ENCODE measurements at regions not wholly inside any gene's neighbourhood (a gene's known extent, or its start where the extent isn't known, plus 50 kb on each side); places are given as distances from the start of the nearest gene placed in this dataset.
"Not testable (repeated sequence)": the region's sequence is repeated elsewhere in the genome, so short reads cannot be mapped to it uniquely, and the experiment has no call there.

DNA sequence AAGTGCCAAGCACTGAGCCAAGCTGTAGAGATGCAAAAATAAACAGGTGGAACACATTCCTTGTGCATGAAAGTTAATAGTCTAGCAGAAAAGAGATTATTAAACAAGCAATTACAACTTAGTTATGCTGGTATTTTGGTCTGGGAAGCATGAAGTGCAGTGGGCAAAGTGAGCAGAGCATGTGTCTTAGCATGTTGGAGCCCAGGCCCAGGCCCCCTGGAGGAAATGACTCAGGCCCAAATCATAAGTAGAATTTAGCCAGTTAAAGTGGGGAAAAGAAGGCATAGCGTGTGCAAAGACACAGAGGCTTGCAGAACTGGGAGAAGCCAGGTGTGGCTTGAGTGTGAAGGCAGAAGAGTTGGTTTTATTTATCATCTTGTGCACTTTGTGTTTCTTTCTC lies 163.8 kb upstream of the ATP11B start:
- DNase-seq (ENCODE audit: low spot score) = no peak

DNA sequence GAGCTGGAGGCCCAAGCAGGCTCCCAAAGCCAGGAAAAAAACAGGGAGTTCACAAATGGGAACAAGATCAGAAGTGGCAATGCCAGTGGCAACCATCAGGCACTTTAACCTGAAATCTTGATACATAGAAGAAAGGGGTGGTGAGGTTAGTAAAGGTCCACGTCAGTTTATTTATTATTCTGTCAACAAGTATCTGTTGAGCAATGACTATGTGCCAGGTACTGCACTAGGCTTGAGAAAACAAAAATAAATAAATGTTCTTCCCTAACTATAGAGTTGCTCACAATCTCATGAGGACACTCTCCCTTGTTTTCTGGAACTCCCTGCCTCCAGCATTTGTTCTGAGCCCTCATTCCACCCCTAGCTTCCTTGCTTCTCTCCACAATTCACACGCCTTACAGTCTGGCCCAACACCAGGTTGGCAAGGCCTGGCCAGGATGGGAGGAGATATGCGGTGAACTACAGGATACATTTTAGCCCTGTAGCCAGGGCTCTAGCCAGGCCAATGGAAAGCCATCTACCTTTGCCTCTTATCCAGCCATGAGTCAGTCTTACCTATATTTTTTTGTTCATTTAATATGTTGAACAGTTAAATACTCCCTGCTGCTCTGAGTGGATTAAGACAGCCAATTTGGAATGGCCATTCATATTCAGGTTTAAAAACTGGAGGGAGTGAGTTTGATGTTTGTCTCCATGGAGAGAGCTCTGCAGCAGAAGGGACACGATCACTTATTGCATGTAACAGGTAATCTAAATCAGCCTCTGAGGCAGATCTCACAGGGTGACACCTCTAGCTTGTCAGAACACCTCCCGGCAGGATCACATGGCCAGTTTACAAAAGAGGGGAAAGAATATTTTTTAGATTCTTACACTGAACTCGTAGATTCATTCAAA lies 161.9 kb upstream of the ATP11B start:
- DNase-seq (ENCODE audit: low spot score) = no peak

GRCh38 chr3:182632077-182632393 lies 161.3 kb upstream of the ATP11B start:
- no peak for DNase-seq (ENCODE audit: low spot score)

GRCh38 chr3:182633186-182633585 lies 160.1 kb upstream of the ATP11B start:
- no peak for DNase-seq (ENCODE audit: low spot score)

GRCh38 chr3:182636646-182637045 lies 156.7 kb upstream of the ATP11B start:
- no peak for DNase-seq (ENCODE audit: low spot score)

DNA sequence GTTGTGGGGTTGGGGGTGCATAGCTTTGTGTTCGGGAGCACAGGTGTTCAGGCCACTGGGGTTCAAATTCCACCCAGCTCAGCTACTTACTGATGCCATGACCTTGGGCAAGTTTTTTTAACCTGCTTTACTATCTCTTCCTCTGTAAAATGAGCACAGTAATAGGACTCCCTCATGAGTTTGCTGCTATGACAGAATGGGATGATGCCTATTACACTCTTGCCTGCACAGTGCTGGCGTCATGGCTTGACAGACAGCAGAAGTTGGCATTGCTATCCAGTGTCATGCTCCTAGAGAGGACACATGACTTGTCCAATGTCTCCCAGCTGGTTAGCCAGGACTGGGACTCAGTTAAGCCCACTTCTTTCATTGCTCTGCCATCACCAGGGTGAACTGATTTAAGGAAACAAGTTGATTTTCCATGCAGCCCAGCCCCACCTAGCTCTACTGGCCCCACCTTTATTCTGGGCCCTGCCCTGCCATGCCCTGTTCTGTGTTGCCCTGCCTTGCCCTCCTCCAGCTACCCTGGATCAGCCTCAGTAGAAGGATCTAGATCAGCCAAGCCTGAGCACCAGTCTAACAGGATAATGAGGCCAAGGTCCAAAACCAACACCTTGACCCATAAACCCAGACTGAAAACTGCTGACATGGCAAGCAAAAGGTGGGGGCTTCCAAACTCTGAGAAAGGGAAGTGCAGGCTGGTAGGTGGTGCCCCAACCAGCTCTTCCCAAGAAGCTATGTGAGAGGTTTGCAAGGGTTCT lies 155.8 kb upstream of the ATP11B start:
- DNase-seq (ENCODE audit: low spot score) = no peak

- no peak for DNase-seq (ENCODE audit: low spot score)
Measured at GRCh38 chr3:182644013-182644412, 149.3 kb upstream of the ATP11B start.

GRCh38 chr3:182644790-182645433 lies 148.4 kb upstream of the ATP11B start:
- peak; percentile 22 for DNase-seq (ENCODE audit: low spot score)

DNA sequence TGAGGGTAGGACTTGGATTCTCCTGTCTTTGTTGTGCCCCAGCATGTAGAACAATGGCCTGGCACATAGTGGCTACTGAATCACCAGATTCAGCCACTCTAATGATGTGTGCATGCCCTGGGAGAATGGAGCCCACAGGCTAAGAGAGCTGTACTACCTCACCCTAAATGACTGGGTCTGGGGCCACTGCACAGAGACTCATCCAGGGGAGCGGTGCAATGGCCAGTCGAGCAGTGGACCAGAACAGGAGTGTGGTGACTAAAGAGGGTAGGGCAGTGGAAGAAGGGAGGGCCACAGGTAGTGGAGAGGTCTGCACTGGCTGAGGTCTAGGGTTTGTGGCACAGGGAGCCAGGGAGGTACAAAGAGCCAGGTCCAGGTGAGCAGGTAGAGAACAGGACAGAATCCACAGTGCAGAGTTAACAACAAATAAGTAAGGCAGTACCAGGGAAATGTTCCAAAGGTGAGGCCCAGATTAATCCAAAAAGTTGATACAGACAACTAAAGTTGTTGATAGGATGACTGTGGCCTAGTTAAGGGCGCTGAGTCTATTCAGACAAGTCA lies 142.7 kb upstream of the ATP11B start:
- DNase-seq (ENCODE audit: low spot score) = no peak

DNA sequence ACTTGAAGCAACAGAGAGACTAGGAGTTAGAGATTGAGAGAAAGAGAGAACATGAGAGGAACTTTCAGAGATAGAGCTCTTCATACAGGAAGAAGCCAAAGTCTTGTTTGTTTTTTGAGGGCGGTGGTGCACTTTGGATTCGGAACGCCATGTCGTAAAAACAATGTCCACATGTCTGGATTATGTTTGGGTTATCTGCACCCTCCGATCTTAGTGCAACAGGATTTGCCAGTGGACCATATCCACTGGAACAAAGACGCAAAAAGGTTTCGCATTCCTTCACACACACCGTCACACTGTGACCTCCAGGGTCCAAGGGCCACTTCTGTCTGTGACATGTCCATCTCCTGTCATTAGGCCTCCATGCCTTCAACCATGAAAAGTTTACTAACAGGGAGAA lies 141.8 kb upstream of the ATP11B start:
- DNase-seq (ENCODE audit: low spot score) = no peak

- DNase-seq (ENCODE audit: low spot score) = not testable (repeated sequence)
Measured at GRCh38 chr3:182653065-182653464, 140.2 kb upstream of the ATP11B start.

DNA sequence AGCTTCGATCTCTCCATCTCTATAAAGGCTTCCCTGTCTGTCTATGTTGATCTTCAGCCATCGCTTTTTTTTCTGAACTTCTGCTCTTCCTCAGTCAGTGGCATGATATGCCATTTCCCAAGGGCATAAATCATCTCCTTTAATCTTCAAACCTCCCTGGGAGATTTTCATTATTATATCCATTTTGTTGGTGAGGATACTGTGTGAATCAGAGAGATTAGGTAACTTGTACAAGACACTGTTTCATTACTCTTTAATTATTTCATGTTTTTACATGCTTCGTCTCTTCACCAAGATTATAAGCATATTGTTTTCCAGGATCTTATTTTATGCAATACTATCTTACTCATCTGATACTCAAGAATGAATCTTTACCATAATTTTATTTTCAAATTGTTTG lies 124.8 kb upstream of the ATP11B start:
- no peak for DNase-seq (ENCODE audit: low spot score)

- DNase-seq (ENCODE audit: low spot score) = no peak
Measured at GRCh38 chr3:182668974-182669373, 124.3 kb upstream of the ATP11B start.

DNA sequence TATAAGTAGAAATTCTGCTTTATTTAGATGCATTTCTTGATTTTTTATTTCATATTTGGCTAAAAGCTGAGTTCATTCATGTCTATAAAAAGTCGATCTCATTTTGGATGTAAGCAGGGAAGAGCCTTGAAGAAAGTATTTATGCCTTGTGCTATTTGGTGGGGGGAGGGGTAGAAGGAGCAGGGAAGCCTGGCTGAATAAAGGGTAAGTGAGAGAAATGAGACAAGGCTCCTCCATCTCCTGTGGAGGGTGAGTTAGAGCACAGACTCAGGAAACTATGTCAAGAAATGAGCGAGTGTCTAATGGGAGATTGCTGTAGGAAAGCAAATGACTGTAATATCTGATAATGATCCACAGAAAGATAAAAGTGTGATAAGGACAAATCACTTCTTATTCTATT lies 121.8 kb upstream of the ATP11B start:
- no peak for DNase-seq (ENCODE audit: low spot score)

DNA sequence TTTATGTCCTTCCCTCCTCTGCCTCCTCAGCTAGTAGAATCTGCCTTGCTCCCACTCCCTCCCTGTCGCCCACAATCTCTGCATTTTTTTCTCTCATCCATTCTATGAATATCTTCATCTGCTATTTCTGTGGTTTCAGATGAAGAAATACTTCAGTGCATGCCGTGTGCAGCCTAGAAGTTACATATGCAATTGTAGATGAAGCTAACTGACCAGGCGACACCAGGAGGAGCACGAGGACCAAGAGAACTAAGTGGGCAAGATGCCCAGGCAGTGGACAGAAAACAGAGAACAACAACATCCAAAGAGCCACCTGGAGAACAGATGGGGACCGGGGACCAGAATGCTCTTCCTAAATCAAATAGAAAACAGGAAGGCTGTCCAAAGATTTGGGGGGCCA lies 121.4 kb upstream of the ATP11B start:
- no peak for DNase-seq (ENCODE audit: low spot score)

- DNase-seq (ENCODE audit: low spot score) = no peak
Measured at GRCh38 chr3:182673336-182673735, 120.0 kb upstream of the ATP11B start.

DNA sequence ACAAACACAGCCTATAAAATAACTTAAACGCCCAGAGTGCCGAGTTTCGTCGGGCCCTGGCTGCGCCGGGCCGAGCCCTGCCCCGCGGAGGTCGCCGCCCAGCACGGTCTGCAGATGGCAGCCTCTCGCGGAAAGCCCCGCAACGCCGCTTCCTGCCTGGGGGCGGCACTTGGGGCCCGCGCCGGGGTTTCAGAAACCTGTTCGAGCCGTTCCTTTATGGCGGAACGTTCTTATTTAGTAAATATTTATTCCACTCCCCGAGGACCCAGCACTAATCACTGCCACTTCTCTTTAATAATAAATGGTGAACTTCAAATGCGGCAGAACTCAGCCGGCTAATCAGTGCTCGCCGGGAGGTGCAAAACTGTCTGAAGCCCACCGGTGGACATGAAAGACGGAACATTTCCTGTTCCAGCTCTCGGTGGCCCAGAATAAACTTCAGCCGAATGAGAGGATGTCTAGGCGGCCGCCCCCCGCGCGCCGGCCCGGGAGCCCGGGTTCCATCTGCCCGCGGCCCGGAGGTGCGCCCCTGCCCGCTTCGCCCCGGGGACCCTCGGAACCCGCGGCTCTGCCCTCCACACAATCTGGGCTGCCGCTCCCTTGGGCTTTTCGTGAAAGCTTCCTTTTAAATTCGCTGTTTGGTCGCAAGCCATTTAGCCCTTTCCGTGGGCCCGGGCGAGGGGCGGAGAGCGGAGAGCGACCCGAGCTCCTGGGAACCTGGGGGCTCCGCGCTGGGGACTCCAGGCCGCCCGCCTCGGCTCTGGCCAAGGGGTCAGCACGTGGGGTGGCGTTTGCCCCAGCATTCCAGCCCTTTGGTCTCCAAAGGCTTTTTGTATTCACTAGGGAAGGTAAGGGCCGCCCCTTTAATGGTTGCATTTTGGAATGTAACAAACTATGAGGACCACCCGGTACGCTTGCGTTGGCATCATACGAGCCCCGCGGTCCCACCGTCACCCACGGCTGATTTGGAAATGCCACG lies 110.8 kb upstream of the ATP11B start:
- peak; percentile 50 for DNase-seq (ENCODE audit: low spot score)

- DNase-seq (ENCODE audit: low spot score) = peak; percentile 72
Measured at GRCh38 chr3:182683453-182683852, 109.9 kb upstream of the ATP11B start.

GRCh38 chr3:182683858-182684257 lies 109.4 kb upstream of the ATP11B start:
- no peak for DNase-seq (ENCODE audit: low spot score)

GRCh38 chr3:182686033-182686886 lies 107.0 kb upstream of the ATP11B start:
- DNase-seq (ENCODE audit: low spot score) = no peak
